KMS-11 (cell line): ENCODE measurements at regions not wholly inside any gene's neighbourhood (a gene's known extent, or its start where the extent isn't known, plus 50 kb on each side); places are given as distances from the start of the nearest gene placed in this dataset.
"Not testable (repeated sequence)": the region's sequence is repeated elsewhere in the genome, so short reads cannot be mapped to it uniquely, and the experiment has no call there.

Experiments used
- H2AFZ ChIP-seq: fragments of 200-600 bp; sonication (generic); 2 replicates; pipeline ENCODE4 v1.6.1; 2016; ENCODE audit warnings: antibody characterized with exemption, mixed run types, low read depth
- H3K27ac ChIP-seq: fragments of 200-600 bp; sonication (generic); 2 replicates; pipeline ENCODE4 v1.6.1; 2016; ENCODE audit warnings: mild to moderate bottlenecking, mixed run types
- H3K27me3 ChIP-seq: fragments of 200-600 bp; sonication (generic); 2 replicates; pipeline ENCODE4 v1.6.1; 2017; ENCODE audit warnings: mild to moderate bottlenecking, low read depth, mixed run types, moderate library complexity; ENCODE audit not compliant: insufficient read depth
- H3K36me3 ChIP-seq: fragments of 200-600 bp; sonication (generic); 2 replicates; pipeline ENCODE4 v1.6.1; 2017; ENCODE audit warnings: mild to moderate bottlenecking, mixed run types; ENCODE audit not compliant: insufficient read depth
- H3K4me1 ChIP-seq: fragments of 200-600 bp; sonication (generic); 2 replicates; pipeline ENCODE4 v1.6.1; 2016; ENCODE audit warnings: mild to moderate bottlenecking, low read depth, mixed run types; ENCODE audit not compliant: poor library complexity, severe bottlenecking
- H3K4me2 ChIP-seq: fragments of 200-600 bp; sonication (generic); 2 replicates; pipeline ENCODE4 v1.7.0; 2016; ENCODE audit warnings: mild to moderate bottlenecking, mixed run types
- H3K4me3 ChIP-seq: fragments of 200-600 bp; sonication (generic); IDR thresholded peaks from 2 replicates; pipeline ENCODE4 v1.6.1; 2017; ENCODE audit warnings: low read depth, low read length, mixed read lengths; ENCODE audit not compliant: insufficient read depth
- H3K79me2 ChIP-seq: fragments of 200-600 bp; sonication (generic); 2 replicates; pipeline ENCODE4 v1.6.1; 2016; ENCODE audit warnings: low read depth, mixed run types; ENCODE audit not compliant: insufficient read depth
- H3K9ac ChIP-seq: fragments of 200-600 bp; sonication (generic); 2 replicates; pipeline ENCODE4 v1.6.1; 2016; ENCODE audit warnings: mild to moderate bottlenecking, mixed run types
- H4K20me1 ChIP-seq: fragments of 200-600 bp; sonication (generic); 2 replicates; pipeline ENCODE4 v1.6.1; 2016; ENCODE audit warnings: mild to moderate bottlenecking, mixed run types; ENCODE audit not compliant: insufficient read depth

DNA sequence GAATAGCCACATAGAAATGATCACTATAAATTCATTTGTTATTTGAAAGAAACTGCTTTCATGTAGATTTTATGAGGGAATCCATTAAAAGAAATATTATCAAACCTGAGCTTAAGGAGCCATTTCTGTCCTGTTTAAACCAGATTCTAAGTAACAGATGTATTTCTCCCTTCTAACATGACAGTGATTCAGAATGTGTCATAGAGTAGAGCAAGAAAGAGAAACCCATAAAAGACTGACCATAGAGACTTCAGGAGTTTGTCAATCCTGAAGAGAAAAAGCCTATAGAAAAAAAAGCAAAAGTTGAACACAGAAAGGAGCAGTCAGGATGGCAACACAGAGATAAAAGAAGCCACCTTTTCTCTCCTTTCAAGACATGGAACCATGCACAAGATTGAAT is 390.6 kb downstream of the PRIM2 start:
- not testable (repeated sequence) for H3K27ac ChIP-seq, H2AFZ ChIP-seq, H3K36me3 ChIP-seq, H3K4me1 ChIP-seq, H3K9ac ChIP-seq, H3K4me3 ChIP-seq, H3K79me2 ChIP-seq, H4K20me1 ChIP-seq, H3K4me2 ChIP-seq, H3K27me3 ChIP-seq

DNA sequence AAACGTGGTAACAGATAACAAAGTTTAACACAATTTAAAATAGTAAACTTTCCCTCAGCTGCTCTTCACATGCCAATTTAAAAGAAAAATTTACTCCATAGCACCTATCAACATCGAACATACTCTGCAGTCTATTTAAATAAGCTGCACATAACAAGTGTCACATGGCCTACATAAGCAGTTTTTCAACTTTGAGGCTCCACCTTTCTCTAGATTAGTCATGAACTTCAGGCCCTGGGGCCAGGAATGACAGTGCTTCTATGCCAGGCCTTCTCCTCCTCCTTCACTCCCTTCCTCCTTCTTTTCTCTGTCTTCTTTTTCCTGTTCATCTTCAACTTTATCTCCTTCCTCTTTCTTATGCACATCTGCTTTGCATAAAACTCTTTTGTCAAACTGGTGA is 405.1 kb downstream of the PRIM2 start:
- H4K20me1 ChIP-seq, H3K4me1 ChIP-seq, H2AFZ ChIP-seq, H3K36me3 ChIP-seq, H3K79me2 ChIP-seq, H3K27ac ChIP-seq, H3K9ac ChIP-seq, H3K27me3 ChIP-seq, H3K4me3 ChIP-seq, H3K4me2 ChIP-seq: not testable (repeated sequence)

DNA sequence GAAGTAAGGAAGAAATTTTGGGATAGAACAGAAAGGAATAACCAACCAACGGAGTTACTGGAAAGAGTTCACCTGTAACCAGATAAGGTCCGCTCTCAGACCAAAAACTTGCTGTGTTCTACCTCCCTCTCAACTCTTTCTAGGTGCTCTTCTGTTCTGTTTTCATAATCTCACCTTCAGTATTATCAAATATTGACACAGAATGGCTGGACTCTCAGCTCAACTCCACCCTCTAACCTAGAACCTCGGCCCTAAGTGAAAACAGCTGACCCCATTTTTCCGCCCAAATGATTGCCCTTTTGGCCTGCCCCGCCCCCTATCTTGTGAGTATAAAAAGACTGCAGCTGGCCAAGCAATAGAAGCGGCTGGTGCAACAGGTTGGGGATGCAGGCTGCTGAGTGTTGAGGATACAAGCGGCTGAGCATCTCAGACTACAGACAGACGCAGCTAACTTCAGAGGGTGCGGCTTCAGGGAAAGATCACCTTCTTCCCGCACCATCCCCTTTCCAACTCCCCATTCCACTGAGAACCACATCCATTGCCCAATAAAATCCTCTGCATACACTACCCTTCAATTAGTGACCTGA is 406.5 kb downstream of the PRIM2 start:
- not testable (repeated sequence) for H3K79me2 ChIP-seq, H3K27me3 ChIP-seq, H3K4me1 ChIP-seq, H3K4me3 ChIP-seq, H3K27ac ChIP-seq, H3K9ac ChIP-seq, H4K20me1 ChIP-seq, H3K4me2 ChIP-seq, H2AFZ ChIP-seq, H3K36me3 ChIP-seq

- H2AFZ ChIP-seq, H3K4me2 ChIP-seq, H4K20me1 ChIP-seq, H3K4me3 ChIP-seq, H3K27ac ChIP-seq, H3K9ac ChIP-seq, H3K79me2 ChIP-seq, H3K4me1 ChIP-seq, H3K36me3 ChIP-seq, H3K27me3 ChIP-seq: not testable (repeated sequence)
Observed at GRCh38 chr6:57729407-57729806, 412.0 kb downstream of the PRIM2 start.

DNA sequence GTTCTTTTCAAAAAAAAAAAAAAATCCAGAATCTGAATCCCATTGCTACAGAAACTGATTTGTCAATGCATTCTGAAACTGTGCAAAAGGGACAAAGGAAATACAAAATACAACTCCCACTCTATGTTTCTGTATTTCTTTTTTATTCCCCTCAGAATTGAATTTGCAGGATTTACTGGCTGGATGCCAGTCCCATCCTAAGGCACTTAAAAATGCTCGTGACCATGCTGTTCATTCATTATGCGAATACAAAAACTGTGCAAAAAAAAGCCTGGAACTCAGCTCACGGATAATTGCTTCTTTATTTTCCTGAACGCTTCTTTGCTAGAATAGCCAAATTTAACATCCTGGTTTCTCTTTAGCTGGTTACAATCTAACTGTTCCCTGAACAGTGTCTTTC is 413.3 kb downstream of the PRIM2 start:
- H3K27me3 ChIP-seq, H3K4me2 ChIP-seq, H3K36me3 ChIP-seq, H3K4me3 ChIP-seq, H4K20me1 ChIP-seq, H3K9ac ChIP-seq, H3K27ac ChIP-seq, H2AFZ ChIP-seq, H3K4me1 ChIP-seq, H3K79me2 ChIP-seq: not testable (repeated sequence)

DNA sequence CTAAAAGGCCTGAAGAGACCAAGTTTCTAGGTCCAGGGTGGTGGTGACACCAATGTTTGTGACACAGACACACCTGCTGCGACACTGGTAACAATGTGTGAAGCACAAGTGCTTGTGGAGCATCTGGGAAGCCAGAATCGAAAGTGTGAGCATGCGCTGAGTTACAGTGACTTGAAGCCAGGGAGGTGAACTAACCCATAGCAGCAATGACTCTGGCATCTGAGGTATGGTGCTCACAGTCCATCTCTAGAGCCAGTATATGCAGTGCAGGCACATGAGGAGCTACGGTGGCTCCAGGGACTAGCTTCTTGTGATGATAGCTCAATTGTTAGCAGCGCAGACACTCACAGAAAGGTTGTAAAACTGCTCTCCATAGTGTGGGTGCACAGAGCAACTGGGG is 430.3 kb downstream of the PRIM2 start:
- H4K20me1 ChIP-seq, H3K27me3 ChIP-seq, H3K9ac ChIP-seq, H3K36me3 ChIP-seq, H2AFZ ChIP-seq, H3K4me1 ChIP-seq, H3K4me3 ChIP-seq, H3K27ac ChIP-seq, H3K79me2 ChIP-seq, H3K4me2 ChIP-seq: not testable (repeated sequence)

GRCh38 chr6:57759850-57760249 is 442.4 kb downstream of the PRIM2 start:
- H3K4me2 ChIP-seq, H3K79me2 ChIP-seq, H4K20me1 ChIP-seq, H3K27me3 ChIP-seq, H3K27ac ChIP-seq, H3K9ac ChIP-seq, H3K4me3 ChIP-seq, H3K36me3 ChIP-seq, H2AFZ ChIP-seq, H3K4me1 ChIP-seq: not testable (repeated sequence)

DNA sequence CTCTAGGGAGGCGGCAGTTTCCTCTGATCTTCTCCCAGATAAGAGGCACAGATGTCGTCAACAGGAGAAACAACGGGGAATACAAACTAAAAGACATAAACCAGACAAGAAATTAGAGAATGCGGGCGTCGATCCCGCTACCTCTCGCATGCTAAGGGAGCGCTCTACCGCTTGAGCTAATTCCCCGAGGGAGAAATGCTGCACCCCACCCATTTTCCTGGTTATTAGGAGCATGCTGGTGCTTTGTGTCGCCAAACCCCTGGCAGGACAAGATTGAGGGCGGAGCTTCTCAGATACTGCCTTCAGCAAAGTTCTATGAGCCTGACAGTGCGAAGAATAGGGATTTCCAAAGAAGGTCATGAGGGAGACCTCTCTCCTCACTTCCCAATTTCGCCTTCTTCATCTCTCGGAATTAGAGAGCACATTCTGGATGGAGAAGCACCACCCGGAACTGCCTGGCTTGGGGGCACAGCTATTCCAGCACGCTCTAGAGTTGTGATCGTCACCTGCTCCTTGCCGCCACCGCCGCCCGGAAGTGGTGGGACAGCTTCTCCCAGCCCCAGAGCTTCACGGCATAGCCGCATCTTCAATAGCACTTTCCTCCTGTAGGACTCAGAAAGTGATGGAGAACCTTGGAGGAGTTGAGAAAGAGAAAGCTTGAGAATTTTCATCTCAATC is 475.4 kb downstream of the PRIM2 start:
- H3K79me2 ChIP-seq, H3K4me3 ChIP-seq, H3K4me2 ChIP-seq, H3K9ac ChIP-seq, H3K4me1 ChIP-seq, H2AFZ ChIP-seq, H3K36me3 ChIP-seq, H3K27ac ChIP-seq, H4K20me1 ChIP-seq, H3K27me3 ChIP-seq: not testable (repeated sequence)

GRCh38 chr6:57793398-57793762 is 475.9 kb downstream of the PRIM2 start:
- H3K27ac ChIP-seq, H3K27me3 ChIP-seq, H3K9ac ChIP-seq, H2AFZ ChIP-seq, H3K4me2 ChIP-seq, H3K4me3 ChIP-seq, H3K4me1 ChIP-seq, H3K79me2 ChIP-seq, H4K20me1 ChIP-seq, H3K36me3 ChIP-seq: not testable (repeated sequence)

DNA sequence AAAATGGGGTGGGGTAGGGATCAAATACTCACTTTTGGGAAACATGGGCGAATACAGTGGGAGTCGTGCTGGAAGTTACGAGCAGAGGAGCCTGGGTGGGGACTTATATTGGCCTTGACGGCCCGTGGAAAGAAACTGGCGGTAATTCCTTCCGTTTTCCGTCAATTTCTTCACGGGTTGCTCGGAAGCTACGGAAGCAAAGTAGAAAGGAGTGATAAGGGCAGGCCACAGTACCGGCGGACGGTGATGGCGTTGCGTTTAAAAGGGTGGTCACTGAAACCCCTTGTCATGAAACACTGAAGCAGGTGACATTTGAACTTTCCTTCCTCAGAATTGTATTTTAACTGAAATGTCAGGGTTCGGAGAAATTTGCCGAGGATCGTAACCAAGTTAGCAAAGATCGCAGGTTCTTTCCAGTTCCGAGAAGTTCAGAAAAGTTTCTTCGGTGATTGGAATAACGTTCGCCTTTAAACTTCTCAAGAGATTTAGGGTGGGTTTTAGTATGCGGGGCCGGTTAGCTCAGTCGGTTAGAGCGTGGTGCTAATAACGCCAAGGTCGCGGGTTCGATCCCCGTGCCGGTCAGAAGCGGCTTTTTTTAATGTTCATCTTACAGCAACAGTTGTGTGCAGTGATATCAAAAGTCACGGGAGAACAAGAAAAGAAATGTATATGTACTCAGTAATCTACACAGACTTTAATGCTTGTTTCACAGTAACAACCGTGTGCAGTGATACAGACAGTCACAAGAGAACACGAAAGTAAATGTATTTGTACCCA is 482.5 kb downstream of the PRIM2 start:
- not testable (repeated sequence) for H2AFZ ChIP-seq

More for the DNA sequence above, 482.5 kb downstream of the PRIM2 start:
- H3K36me3 ChIP-seq, H4K20me1 ChIP-seq, H3K4me2 ChIP-seq, H3K9ac ChIP-seq, H3K27me3 ChIP-seq, H3K79me2 ChIP-seq, H3K4me3 ChIP-seq, H3K27ac ChIP-seq, H3K4me1 ChIP-seq: not testable (repeated sequence)
